Ovary (tissue), 3 donors: ENCODE measurements at regions not wholly inside any gene's neighbourhood (a gene's known extent, or its start where the extent isn't known, plus 50 kb on each side); places are given as distances from the start of the nearest gene placed in this dataset.

Experiments used
- EP300 ChIP-seq: sonication (generic); formaldehyde crosslinking; IDR thresholded peaks from one replicate; pipeline ENCODE4 v1.6.1; 2017; ENCODE audit warnings: antibody characterized with exemption
- POLR2A ChIP-seq: fragments of 450-650 bp; IDR thresholded peaks from one replicate; pipeline ENCODE4 v1.6.1; 2017; ENCODE audit warnings: antibody characterized with exemption, mild to moderate bottlenecking, moderate library complexity
- TF ChIP-seq, protein P1 (sequence below), 3 donors: fragments of 450-650 bp in 2 of 3; fragments of 200-600 bp in 1 of 3; IDR thresholded peaks; one replicate each; pipeline versions ENCODE4 v1.5.1 to v1.8.0; 2016 to 2022; ENCODE audit warnings: antibody characterized with exemption in 3 of 3, mild to moderate bottlenecking in 1 of 3
- donor health status: DM: no; HTN: no; CAD: no.

GRCh38 chr11:128053981-128054931, 533.1 kb downstream of the ETS1 start:
- TF ChIP-seq POLR2A, result no peak
- TF ChIP-seq, protein P1, sequence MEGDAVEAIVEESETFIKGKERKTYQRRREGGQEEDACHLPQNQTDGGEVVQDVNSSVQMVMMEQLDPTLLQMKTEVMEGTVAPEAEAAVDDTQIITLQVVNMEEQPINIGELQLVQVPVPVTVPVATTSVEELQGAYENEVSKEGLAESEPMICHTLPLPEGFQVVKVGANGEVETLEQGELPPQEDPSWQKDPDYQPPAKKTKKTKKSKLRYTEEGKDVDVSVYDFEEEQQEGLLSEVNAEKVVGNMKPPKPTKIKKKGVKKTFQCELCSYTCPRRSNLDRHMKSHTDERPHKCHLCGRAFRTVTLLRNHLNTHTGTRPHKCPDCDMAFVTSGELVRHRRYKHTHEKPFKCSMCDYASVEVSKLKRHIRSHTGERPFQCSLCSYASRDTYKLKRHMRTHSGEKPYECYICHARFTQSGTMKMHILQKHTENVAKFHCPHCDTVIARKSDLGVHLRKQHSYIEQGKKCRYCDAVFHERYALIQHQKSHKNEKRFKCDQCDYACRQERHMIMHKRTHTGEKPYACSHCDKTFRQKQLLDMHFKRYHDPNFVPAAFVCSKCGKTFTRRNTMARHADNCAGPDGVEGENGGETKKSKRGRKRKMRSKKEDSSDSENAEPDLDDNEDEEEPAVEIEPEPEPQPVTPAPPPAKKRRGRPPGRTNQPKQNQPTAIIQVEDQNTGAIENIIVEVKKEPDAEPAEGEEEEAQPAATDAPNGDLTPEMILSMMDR (IDR thresholded peaks at IDR 0.05), result no peak
- TF ChIP-seq EP300, result no peak
